HG02885 (cell line): ENCODE measurements at regions not wholly inside any gene's neighbourhood (a gene's known extent, or its start where the extent isn't known, plus 50 kb on each side); places are given as distances from the start of the nearest gene placed in this dataset.

Source experiments
- ATAC-seq: cut with Tn5 transposase; IDR thresholded peaks from one replicate; pipeline ENCODE4 v1.9.1; 2021; ENCODE audit warnings: mild to moderate bottlenecking; ENCODE audit not compliant: unreplicated experiment, poor library complexity

DNA sequence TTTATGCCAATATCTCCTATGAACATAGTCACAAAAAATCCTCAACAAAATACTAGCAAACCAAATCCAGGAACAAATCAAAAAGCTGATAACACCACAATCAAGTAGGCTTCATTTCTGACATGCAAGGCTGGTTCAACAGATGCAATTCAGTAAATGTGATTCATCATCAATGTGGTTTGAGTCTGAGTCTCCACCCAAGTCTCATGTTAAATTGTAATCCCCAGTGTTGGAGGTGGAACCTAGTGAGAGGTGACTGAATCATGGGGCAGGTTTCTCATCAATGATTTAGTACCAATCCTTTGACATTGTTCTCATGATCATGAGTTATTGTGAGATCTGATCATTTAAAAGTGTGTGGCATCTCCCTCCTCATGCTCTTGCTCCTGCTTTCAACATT lies 1072.7 kb downstream of the NR2F1-AS1 start:
- no peak for ATAC-seq

DNA sequence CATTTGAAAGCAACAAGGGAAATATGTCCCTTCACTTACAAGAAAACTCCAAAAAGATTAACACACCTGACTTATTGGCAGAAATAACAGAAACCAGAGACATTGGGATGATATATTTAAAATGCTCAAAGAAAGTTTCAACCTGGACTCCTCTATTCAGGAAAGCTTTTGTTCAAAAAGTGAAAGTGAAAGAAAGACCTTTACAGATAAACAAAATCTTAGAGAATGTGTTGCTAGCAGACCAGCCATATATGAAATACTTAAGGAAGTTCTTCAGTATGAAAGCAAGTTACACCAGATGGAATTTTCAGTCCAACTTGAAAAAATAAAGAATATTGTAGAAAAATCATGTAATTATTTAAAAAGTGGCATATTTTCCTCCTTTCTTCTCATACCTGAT lies 1075.1 kb downstream of the NR2F1-AS1 start:
- no peak for ATAC-seq

DNA sequence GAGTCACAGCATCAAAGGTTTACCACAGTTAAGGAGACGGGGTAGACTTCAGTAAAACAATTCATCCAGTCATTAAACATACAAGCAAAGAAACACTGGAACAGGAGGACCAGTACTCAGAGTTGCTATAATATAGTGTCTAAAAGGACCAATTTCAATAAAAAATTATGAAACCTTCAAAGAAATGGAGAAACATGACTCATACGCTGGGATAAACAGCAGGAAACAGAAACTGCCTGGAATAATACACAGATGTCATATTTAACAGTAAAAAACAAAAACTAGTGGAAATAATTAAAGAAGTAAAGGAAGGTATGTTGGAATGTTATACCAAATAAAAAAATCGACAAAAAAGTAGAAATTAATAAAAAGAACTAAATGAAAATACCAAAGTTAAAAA lies 1075.9 kb downstream of the NR2F1-AS1 start:
- ATAC-seq, result no peak

DNA sequence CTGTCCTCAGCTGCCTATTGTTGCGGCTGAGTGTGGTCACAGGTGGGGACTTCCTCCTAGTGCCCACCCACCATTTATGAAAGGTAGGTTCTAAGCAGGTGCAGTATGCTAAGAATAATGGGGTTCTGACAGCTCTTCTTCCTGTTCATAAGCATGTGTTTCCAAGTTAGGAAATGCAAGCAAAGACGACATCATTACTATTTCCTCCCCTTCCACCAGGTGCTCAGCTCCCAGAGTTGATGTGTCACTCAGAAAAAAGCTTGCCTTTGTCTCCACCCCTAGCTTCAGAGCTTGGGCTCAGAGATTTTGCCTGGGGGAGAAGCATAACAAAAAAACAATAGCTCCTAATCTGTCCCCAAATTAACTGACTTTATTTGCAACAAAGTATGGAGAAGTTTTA lies 1076.7 kb downstream of the NR2F1-AS1 start:
- no peak for ATAC-seq

DNA sequence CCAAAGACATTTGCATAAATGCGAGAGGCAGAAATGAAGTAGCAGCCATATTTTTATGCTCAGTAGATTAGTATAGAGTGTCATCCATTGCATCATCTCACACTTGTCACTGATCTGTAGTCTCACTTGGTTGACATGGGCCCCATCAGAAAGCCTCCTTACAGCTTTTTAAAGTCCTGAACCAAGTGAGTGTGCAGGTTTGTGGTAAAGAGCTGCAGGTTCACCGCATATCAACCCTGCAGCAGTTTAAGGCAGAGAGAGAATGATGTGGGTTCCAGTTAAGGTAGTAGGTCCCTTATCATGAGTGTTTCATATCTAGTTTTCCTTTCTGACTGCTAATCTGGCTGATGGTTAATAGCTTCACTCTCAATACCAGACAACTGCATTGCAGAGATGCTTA lies 1080.3 kb downstream of the NR2F1-AS1 start:
- no peak for ATAC-seq

DNA sequence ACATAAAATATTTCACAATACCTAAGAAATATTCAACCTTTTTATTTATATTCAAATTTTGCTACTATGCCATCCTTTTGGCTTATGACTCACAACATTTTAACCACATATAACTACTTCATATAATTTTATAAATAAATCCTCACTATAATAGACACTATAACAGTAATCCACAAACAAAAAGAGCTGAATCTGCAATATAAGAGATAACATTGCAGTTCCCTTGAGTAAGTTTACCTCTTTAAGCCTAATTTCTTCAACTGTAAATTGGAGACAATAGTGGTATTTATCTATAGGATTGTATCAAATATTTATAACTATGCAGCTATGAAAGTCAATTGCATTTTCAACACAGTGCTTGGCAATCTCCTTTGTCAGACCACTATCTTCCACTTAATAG lies 1084.5 kb downstream of the NR2F1-AS1 start:
- ATAC-seq, result no peak

DNA sequence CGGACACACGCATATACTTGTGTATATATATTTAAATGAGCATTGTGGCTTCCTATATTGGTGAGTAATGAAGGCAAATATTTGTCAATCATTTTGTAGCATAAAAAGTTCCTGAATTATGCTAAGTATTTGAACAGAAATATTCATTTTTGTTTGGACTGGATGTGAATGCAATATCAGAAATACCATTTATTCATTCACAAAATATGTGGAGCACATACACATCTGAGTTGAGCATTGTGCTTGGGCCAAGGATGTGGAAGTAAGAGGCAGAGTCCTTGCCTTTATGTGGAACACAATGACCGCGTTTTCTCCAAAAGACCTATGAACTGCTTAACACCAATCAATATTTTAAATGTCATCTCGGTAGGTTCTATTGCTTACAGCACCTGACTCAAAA lies 1086.5 kb downstream of the NR2F1-AS1 start:
- no peak for ATAC-seq

DNA sequence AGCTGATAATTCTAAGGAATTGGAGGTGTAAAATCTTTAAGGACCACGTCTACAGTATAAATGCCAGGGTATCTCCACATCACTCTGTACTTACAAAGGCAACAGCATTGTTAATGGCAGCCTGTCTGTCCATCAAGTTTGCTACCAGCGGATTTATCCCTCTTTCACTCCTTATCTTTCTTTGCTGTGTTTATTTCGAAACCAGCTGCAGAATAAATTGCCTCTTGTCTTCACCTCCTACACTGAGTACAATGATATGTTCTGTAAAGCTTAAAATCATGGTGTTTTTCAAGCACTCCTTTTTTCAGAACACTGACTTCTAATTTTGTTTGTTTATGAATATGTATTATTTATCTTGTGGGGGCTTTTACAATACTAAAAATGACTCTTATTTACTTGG lies 1088.1 kb downstream of the NR2F1-AS1 start:
- ATAC-seq, result no peak

DNA sequence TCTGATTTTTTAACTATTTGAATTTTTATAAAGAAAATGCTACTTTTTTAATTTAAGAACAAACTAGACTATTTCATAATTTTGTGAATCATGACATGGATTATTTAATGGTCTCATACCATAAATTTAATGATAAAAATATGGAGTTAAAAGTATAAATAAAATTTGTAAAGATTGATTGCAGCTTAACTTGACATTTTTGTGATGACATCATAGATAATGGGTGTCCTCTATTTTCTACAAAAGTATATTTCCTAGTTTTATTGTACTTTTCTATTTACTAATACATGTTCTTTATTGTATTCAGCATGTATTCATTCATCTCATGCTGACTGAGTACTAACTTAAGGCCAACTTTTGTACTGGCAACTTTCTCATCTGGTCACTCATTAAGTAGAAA lies 1096.5 kb downstream of the NR2F1-AS1 start:
- ATAC-seq, result no peak

DNA sequence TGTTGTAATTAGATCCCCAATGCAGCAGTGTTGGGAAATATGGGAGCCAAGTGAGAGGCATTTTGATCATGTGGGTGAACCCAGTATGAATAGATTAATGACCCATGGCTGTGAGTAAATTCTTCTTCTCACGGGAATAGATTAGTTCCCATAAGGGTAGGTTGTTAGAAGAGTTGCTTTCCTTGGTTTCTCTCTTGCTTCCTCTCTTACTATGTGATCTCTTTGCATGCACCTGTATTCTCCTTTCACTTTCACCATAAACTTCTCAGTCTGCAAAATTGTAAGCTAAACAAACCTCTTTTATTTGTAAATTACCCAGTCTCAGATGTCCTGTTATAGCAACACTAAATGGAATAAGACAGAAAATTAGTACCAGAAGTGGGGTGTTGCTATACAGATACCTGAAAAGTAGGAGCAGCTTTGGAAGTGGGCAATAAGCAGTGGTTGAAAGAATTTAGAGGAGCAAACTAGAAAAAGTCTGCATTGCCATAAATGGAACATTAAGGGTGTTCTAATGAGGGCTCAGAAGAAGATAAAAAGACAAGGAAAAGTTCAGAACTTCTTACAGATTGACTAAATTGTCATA lies 1090.0 kb upstream of the ARRDC3 start:
- ATAC-seq, result no peak

DNA sequence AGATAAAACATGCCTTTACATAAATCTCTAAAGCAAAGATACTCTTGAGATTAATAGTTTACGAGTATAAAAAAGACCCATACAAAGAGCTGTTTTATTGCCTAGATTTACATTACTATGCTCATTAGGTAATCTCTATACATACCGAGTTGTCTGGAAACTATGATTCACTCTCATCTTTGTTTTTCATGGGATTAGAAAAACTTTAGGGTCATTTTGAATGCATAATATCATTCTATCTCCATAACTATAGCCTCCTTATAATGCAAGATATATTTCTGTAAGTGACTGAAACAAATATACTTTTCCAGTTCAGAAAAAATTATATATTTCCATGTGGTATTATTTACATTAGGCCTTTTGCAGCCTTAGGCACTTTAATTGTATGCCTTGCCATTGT lies 1088.7 kb upstream of the ARRDC3 start:
- ATAC-seq, result no peak

DNA sequence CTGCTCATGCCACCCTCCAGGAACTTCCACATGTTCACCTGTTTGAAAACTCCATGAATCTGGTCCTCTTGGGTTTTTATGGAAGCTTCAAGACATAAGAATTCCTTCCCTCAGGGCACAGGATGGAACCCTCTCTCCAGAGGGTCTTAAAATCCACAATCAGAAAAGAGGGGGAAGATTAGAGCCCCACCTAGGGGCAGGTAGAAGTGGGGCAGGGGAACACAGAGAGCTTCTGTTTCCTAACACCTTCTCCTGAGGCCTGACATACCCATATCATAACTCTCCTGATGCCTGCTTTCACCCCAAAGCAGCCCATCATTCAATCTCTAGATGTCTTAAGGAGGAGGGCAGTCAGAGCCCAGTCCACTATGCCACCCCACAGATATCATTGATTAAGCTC lies 1087.7 kb upstream of the ARRDC3 start:
- ATAC-seq, result no peak

DNA sequence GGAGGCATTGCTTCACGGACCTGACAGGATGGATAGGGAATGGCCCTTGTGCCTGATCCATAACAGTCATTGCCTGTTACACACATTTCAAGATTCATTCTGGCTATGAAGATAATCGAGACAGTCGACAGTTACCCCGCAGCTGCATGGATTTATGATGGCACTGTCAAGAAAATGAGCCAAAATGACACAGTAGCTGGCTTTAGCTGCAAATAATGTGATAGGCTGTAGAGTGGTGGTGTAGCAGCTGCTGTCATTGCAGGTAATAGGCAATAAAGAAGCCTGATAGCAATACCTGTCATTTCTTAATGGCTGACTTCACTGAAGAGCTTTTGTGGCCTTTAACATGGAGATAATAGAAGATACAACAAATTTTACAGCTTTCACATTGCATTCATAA lies 1085.2 kb upstream of the ARRDC3 start:
- no peak for ATAC-seq

DNA sequence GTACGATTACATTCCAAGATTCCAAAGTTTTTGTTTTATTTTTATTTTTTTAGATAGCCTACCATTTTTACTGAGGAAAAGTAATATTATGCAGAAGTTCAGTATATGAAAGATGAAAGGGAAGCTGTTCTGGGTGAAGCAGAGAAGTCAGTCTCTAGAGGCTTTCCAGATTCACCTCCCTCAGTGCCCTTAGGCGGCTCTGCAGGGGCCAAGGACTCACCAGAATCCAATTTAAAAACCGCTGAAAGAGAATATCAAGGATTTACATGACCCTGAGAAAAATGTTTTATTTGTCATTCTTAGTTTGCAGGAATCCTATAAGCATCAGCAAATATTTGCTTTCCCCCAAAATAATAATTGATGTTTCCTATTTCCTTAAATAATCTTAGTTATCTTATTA lies 1084.6 kb upstream of the ARRDC3 start:
- no peak for ATAC-seq

DNA sequence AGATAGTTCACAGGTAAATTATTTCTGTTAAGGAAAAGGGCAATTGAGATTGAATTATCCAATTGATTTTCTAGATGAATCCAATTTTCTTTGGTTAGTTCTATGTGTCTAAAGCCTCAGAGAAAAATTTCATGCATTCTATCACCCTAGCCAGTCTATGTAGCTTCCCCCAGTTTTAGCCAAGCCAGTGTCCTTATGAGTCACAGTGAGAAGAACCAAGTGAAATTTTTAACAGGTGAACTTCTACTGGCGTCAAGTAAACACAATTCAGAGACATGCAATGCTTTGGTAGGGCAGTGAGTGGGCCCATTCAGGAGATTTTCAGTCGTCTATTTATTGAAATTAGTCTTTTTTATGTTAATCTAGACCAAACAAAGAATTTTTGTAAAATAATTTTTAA lies 1077.4 kb upstream of the ARRDC3 start:
- ATAC-seq, result peak; percentile 84

DNA sequence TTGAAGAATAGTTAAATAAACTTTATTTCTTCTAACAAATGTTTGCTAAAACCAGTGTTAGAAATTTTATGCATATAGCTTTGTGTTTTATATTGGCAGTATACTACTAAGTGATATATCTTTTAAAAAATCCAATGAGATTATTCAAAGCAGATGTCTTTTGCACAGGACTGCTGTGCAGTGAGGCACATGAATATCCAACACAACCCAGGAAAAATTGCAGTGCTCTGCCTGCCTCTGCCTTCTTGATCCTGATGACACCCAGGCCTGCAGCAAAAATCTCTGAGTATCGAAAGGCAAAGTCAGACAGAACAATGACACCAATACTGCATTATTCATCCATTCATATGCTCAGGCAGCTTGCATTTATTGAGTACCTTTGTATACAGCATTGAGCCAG lies 1076.5 kb upstream of the ARRDC3 start:
- ATAC-seq, result no peak

DNA sequence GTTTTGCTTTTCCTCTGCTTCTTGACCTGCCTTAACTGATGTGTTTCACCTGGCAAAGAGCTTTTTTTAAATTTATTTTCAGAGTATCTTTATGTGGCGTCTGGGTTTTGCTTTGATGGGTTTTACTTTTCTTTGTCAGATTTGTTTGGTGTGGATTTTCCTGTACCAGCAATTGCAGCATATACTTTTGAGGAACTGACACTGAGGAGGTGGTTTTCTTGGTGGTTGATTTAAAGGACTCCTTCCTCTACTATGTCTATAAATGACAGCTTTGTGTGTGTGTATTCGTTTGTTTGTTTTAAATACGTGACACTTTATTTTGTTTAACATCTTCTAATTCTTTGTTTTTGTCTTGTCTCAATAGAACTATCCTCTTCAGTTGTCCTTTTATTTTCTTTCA lies 1071.9 kb upstream of the ARRDC3 start:
- peak; percentile 100 for ATAC-seq

DNA sequence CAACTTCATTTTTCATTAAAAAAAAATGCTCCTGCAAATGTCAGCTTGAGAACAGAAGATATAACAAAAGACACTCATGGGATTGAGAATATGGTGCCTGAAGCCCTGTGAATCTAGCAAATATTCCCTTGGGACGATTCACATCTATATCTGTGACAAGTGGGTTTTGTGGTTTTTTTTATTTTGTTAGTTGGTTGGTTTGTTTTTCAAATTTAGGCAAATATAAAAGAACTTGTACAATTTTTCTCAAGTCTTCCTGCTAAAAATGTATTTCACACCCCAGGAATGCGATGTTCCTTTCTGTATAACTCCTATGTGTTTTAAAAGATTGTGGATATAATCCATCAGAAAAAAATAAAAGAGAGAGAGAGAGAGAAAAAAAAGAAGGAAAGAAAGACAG lies 1061.8 kb upstream of the ARRDC3 start:
- no peak for ATAC-seq

DNA sequence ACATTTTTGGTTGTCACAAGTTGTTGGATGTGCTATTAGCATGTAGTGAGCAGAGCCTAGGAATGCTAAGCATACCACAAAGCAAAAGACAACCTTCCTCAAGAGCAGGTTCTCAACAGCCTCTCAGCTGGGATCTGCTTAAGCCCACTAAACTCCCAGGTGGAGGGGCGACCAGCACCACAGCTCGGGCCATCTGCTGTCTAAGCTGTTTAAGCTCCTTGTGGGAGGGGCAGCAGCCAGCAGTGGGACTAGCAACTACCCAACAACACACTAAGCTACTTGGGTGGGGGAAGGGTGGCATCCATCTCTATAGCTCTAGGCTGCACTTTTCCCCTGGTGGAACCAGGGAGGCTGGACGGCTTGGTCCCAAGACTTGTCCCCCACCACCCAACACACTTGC lies 1052.7 kb upstream of the ARRDC3 start:
- no peak for ATAC-seq

DNA sequence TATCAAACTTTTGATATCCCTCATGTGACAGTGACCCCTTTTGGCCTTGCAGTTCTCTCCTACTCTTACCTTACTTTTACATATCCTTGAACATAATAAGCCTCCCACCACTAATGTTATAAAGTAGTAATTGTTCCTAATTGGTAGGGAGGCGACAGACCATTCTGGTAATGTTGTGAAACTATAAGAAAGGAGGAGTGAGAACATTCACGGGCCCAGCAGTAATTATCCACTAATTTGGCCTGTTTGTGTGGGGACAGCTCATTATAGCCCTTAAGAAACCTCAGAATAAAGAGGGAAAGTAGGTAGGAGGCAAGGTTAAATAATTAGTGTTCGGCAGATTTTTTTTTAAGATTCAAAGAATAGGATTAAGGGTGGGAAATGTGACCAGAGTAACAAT lies 1046.5 kb upstream of the ARRDC3 start:
- no peak for ATAC-seq

DNA sequence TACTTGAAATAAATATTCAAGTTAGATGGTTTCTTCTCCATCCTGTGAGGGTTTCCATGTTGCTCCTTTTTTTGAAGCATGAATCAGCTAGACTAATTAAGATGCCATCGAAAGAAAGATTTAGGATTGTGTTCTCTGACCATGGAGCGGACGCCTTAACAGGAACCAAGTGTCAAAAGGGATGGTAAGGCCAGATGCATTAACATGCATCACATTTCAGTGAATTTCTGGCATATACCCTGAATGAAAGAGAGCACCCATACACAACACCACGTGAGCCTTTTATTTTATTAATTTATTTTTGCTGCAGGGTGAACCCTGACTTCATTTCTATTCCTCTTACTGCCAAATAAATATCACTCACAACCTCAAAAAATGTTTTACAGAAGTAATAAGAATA lies 1045.3 kb upstream of the ARRDC3 start:
- ATAC-seq, result no peak

DNA sequence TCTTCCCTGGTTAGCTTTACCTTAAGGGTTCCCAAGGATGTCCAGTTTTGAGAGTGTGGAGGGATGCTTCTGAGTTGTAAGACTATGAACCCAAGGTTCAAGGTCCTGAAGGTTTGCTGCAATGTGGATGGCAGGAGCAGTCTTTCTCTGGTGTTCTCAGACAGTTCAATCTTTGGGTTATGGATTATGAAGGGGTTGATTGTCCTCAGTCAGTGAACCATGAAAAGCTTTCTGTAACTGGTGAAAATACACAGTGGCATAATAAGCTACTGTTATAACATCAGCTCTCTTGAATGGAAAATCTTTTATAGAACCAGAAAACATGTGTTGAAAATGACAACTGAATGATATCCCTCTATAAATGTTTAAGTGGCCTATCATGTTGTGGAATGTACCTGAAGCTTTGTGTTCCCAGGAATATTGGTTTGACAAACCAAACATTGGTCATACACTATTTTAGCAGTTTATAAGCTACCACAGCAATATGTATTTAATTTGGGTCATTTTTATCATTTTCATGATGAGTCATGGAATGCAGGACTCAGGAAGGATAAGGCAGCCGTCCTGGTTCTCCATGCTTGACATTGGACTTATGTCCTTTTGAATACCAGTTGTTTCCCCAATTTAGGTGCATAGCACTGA lies 1041.8 kb upstream of the ARRDC3 start:
- no peak for ATAC-seq

DNA sequence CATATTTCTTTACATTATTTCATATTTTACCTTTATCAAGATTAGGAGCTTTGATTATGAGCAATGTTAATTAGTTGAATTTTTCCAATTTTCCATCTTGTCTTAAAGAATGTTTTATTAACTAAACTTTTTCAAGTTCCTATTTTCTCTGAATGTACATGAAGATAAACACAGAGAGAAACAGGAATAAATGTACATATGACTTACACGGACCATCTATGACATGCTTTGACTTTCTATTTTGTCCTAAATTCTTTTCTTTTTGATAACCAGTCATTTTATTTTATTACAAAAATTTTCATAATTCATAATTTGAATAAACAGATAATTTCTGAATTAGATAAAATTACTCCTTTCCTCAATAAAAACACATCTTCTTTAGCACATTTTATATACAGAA lies 1038.8 kb upstream of the ARRDC3 start:
- no peak for ATAC-seq
